ENCODE measurements at regions not wholly inside any gene's neighbourhood (a gene's known extent, or its start where the extent isn't known, plus 50 kb on each side); places are given as distances from the start of the nearest gene placed in this dataset.

GRCh38 chr2:157169889-157170288 lies 87.6 kb upstream of the GALNT5 start:
- Histone ChIP-seq H3K36me3 (ENCODE audit: insufficient read depth) (no peaks in the 10 kb centered on the region), H3K4me1 (ENCODE audit: low read depth, poor library complexity, severe bottlenecking) (peaks cover 23% of the 10 kb centered on the region), H3K9ac (no peak overlapping the region), H2AFZ (ENCODE audit: low read depth) (no peak overlapping the region), H3K4me2 (no peak overlapping the region), H3K27ac (no peak overlapping the region), H3K79me2 (ENCODE audit: insufficient read depth, low read depth) (no peaks in the 10 kb centered on the region), H4K20me1 (ENCODE audit: insufficient read depth) (no peaks in the 10 kb centered on the region), H3K27me3 (ENCODE audit: insufficient read depth, low read depth) (no peaks in the 10 kb centered on the region), H3K4me3 (IDR thresholded peaks at IDR 0.05; ENCODE audit: insufficient read depth, low read depth, low read length) (no peak overlapping the region)
- TF ChIP-seq, protein P1, sequence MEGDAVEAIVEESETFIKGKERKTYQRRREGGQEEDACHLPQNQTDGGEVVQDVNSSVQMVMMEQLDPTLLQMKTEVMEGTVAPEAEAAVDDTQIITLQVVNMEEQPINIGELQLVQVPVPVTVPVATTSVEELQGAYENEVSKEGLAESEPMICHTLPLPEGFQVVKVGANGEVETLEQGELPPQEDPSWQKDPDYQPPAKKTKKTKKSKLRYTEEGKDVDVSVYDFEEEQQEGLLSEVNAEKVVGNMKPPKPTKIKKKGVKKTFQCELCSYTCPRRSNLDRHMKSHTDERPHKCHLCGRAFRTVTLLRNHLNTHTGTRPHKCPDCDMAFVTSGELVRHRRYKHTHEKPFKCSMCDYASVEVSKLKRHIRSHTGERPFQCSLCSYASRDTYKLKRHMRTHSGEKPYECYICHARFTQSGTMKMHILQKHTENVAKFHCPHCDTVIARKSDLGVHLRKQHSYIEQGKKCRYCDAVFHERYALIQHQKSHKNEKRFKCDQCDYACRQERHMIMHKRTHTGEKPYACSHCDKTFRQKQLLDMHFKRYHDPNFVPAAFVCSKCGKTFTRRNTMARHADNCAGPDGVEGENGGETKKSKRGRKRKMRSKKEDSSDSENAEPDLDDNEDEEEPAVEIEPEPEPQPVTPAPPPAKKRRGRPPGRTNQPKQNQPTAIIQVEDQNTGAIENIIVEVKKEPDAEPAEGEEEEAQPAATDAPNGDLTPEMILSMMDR (conservative IDR thresholded peaks at IDR 0.05; ENCODE audit: low read depth, low read length), result no peak

DNA sequence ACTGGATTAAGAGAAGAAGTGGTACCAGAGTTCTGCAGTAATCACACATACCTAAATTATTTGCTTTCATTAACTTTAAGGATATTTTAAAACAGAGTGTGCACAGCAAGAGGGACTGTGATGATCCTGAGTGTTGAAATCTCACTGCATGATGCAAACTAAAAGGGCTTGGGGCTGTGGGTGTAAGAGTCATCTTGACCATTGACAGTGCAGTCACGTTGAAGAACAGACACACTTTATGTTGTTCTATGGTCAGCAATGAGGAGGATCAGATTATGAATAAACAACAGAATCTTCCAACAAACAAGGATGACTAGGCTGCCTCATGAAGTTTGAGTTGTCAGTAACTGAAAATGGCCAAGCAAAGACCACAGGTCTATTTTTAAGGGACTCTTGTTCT lies 87.2 kb upstream of the GALNT5 start:
- Histone ChIP-seq H3K4me2 (no peak overlapping the region), H3K27ac (no peak overlapping the region), H3K27me3 (ENCODE audit: insufficient read depth, low read depth) (no peaks in the 10 kb centered on the region), H2AFZ (ENCODE audit: low read depth) (no peak overlapping the region), H3K4me3 (IDR thresholded peaks at IDR 0.05; ENCODE audit: insufficient read depth, low read depth, low read length) (no peak overlapping the region), H3K36me3 (ENCODE audit: insufficient read depth) (no peaks in the 10 kb centered on the region), H3K79me2 (ENCODE audit: insufficient read depth, low read depth) (no peaks in the 10 kb centered on the region), H3K9ac (no peak overlapping the region), H4K20me1 (ENCODE audit: insufficient read depth) (no peaks in the 10 kb centered on the region), H3K4me1 (ENCODE audit: low read depth, poor library complexity, severe bottlenecking) (peaks cover 24% of the 10 kb centered on the region)
- TF ChIP-seq, protein P1 (conservative IDR thresholded peaks at IDR 0.05; ENCODE audit: low read depth, low read length), result no peak

DNA sequence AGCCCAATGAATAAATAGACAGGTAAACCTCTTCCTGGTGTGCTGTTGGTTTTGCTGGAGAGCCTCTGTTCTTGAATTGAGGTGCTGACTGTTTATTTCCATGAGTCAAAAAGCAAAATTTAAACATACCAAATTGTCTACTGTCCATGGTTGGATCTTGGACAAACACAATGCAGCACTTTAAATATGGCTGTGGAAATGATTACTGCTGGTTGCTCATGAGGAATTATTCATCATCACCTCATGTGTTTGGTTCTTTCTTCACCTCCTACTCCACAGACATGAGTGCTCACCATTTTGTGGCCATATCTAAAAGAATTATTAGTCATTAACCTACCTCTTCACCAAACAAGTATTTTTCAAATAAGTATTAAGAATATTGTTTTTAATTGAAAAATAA lies 85.3 kb upstream of the GALNT5 start:
- H3K4me1 ChIP-seq (ENCODE audit: low read depth, poor library complexity, severe bottlenecking), result peaks cover 21% of the 10 kb centered on the region
- no peak overlapping the region for H3K27ac ChIP-seq
- H3K4me3 ChIP-seq (IDR thresholded peaks at IDR 0.05; ENCODE audit: insufficient read depth, low read depth, low read length), result no peak overlapping the region
- no peaks in the 10 kb centered on the region for H3K36me3 ChIP-seq (ENCODE audit: insufficient read depth)
- H3K4me2 ChIP-seq, result no peak overlapping the region
- H4K20me1 ChIP-seq (ENCODE audit: insufficient read depth), result no peaks in the 10 kb centered on the region
- TF ChIP-seq, protein P1 (conservative IDR thresholded peaks at IDR 0.05; ENCODE audit: low read depth, low read length), result no peak
- no peaks in the 10 kb centered on the region for H3K27me3 ChIP-seq (ENCODE audit: insufficient read depth, low read depth)
- H2AFZ ChIP-seq (ENCODE audit: low read depth), result no peak overlapping the region
- H3K9ac ChIP-seq, result no peak overlapping the region
- no peaks in the 10 kb centered on the region for H3K79me2 ChIP-seq (ENCODE audit: insufficient read depth, low read depth)

- H3K4me1 ChIP-seq (ENCODE audit: low read depth, poor library complexity, severe bottlenecking), result peaks cover 25% of the 10 kb centered on the region
- H3K9ac ChIP-seq, result no peak overlapping the region
- H2AFZ ChIP-seq (ENCODE audit: low read depth), result no peak overlapping the region
- no peak overlapping the region for H3K4me3 ChIP-seq (IDR thresholded peaks at IDR 0.05; ENCODE audit: insufficient read depth, low read depth, low read length)
- no peaks in the 10 kb centered on the region for H3K36me3 ChIP-seq (ENCODE audit: insufficient read depth)
- H3K27ac ChIP-seq, result no peak overlapping the region
- no peaks in the 10 kb centered on the region for H3K79me2 ChIP-seq (ENCODE audit: insufficient read depth, low read depth)
- no peaks in the 10 kb centered on the region for H4K20me1 ChIP-seq (ENCODE audit: insufficient read depth)
- H3K27me3 ChIP-seq (ENCODE audit: insufficient read depth, low read depth), result no peaks in the 10 kb centered on the region
- no peak overlapping the region for H3K4me2 ChIP-seq
- TF ChIP-seq, protein P1 (conservative IDR thresholded peaks at IDR 0.05; ENCODE audit: low read depth, low read length), result no peak
Observed at GRCh38 chr2:157172866-157173578, 84.5 kb upstream of the GALNT5 start.

Data from KMS-11 (cell line).